HepG2 (cell line): ENCODE measurements at regions not wholly inside any gene's neighbourhood (a gene's known extent, or its start where the extent isn't known, plus 50 kb on each side); places are given as distances from the start of the nearest gene placed in this dataset.

Experiments
- ATF1 ChIP-seq: IDR thresholded peaks from 2 replicates; pipeline ENCODE4 v1.6.1; 2016; ENCODE audit warnings: mild to moderate bottlenecking, control low read depth
- HOXA3 ChIP-seq: sonication (generic); formaldehyde crosslinking; IDR thresholded peaks from 2 replicates; pipeline ENCODE4 v1.5.0; 2020; ENCODE audit warnings: missing genetic modification reagents
- MAFG ChIP-seq: sonication (generic); formaldehyde crosslinking; IDR thresholded peaks from 2 replicates; pipeline ENCODE4 v1.5.1; 2020; ENCODE audit warnings: mild to moderate bottlenecking, missing genetic modification reagents
- MATR3 ChIP-seq: sonication (generic); formaldehyde crosslinking; IDR thresholded peaks from 2 replicates; pipeline ENCODE4 v1.4.0; 2020; ENCODE audit warnings: missing genetic modification reagents
- MYC ChIP-seq: sonication (generic); formaldehyde crosslinking; IDR thresholded peaks from 2 replicates; pipeline ENCODE4 v1.9.0; 2021; ENCODE audit warnings: missing genetic modification reagents, borderline replicate concordance
- RELA ChIP-seq: sonication (generic); formaldehyde crosslinking; IDR thresholded peaks from 2 replicates; pipeline ENCODE4 v1.4.0; 2020; ENCODE audit warnings: missing genetic modification reagents
- YY1 ChIP-seq: IDR thresholded peaks from 2 replicates; pipeline ENCODE4 v1.6.1; 2011; ENCODE audit warnings: low read length, low read depth, moderate library complexity, mild to moderate bottlenecking; ENCODE audit not compliant: insufficient read depth, insufficient replicate concordance
- ZMYM2 ChIP-seq: sonication (generic); formaldehyde crosslinking; IDR thresholded peaks from 2 replicates; pipeline ENCODE4 v1.8.0; 2022; ENCODE audit warnings: mild to moderate bottlenecking, missing genetic modification reagents
- ZNF44 ChIP-seq: sonication (generic); formaldehyde crosslinking; IDR thresholded peaks from 2 replicates; pipeline ENCODE4 v1.5.1; 2020; ENCODE audit warnings: mild to moderate bottlenecking, missing genetic modification reagents
- ZNF766 ChIP-seq: sonication (generic); formaldehyde crosslinking; IDR thresholded peaks from 2 replicates; pipeline ENCODE4 v1.5.0; 2020; ENCODE audit warnings: missing genetic modification reagents, borderline replicate concordance
- ZSCAN22 ChIP-seq: sonication (generic); formaldehyde crosslinking; IDR thresholded peaks from 2 replicates; pipeline ENCODE4 v1.4.0; 2020; ENCODE audit warnings: mild to moderate bottlenecking, missing genetic modification reagents
- TF ChIP-seq, protein P1 (sequence below): sonication (generic); formaldehyde crosslinking; IDR thresholded peaks from 2 replicates; pipeline ENCODE4 v1.5.0; 2020; ENCODE audit warnings: missing genetic modification reagents
- TF ChIP-seq, protein P2 (sequence below): sonication (generic); formaldehyde crosslinking; conservative IDR thresholded peaks from 2 replicates; pipeline ENCODE4 v1.4.0; 2020; ENCODE audit warnings: missing genetic modification reagents
- TF ChIP-seq, protein P3 (sequence below): sonication (generic); formaldehyde crosslinking; IDR thresholded peaks from 2 replicates; pipeline ENCODE4 v1.4.0; 2020; ENCODE audit warnings: missing genetic modification reagents
- TF ChIP-seq, protein P4 (sequence below): sonication (generic); formaldehyde crosslinking; IDR thresholded peaks from 2 replicates; pipeline ENCODE4 v1.5.1; 2020; ENCODE audit warnings: mild to moderate bottlenecking, missing genetic modification reagents
- TF ChIP-seq, protein P5 (sequence below): IDR thresholded peaks from 2 replicates; pipeline ENCODE4 v1.6.1; 2016; ENCODE audit warnings: missing compliant biosample characterization, missing genetic modification reagents, borderline replicate concordance

DNA sequence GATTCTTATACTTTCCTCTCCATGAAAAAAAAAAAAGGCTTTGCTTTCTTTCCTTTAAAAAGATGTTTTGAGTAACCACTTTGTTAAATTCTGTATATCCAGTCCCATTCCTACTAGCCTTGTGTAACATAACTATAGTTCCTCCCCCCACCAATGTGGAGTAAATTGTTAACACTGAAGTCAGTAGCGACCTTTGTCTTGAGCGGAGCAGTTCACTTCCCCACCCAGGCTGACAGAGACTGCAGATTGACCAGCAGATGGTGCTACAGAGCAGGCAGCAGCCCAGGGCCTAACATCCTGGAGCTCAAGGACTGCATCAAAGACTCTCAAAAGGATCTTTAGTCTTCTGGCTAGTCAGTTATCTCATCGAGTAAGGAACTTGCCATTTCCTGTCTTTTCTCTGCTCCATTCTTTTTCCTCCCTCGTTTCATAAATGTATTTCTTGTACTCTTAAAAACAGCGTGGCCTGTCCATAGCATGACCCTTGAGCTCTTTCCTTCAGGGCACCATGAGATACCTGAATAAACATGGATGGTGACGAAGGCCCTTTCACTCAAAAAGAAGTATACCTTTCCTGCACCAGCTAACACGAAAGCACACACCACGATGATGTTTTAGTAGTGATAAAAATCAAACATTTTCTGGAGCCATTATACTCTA is 503.5 kb upstream of the PKN2 start (continued):
- TF ChIP-seq, protein P1, sequence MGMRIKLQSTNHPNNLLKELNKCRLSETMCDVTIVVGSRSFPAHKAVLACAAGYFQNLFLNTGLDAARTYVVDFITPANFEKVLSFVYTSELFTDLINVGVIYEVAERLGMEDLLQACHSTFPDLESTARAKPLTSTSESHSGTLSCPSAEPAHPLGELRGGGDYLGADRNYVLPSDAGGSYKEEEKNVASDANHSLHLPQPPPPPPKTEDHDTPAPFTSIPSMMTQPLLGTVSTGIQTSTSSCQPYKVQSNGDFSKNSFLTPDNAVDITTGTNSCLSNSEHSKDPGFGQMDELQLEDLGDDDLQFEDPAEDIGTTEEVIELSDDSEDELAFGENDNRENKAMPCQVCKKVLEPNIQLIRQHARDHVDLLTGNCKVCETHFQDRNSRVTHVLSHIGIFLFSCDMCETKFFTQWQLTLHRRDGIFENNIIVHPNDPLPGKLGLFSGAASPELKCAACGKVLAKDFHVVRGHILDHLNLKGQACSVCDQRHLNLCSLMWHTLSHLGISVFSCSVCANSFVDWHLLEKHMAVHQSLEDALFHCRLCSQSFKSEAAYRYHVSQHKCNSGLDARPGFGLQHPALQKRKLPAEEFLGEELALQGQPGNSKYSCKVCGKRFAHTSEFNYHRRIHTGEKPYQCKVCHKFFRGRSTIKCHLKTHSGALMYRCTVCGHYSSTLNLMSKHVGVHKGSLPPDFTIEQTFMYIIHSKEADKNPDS (CRISPR knock-in tag), result no peak
- TF ChIP-seq ATF1 (CRISPR knock-in tag), result no peak
- TF ChIP-seq, protein P2, sequence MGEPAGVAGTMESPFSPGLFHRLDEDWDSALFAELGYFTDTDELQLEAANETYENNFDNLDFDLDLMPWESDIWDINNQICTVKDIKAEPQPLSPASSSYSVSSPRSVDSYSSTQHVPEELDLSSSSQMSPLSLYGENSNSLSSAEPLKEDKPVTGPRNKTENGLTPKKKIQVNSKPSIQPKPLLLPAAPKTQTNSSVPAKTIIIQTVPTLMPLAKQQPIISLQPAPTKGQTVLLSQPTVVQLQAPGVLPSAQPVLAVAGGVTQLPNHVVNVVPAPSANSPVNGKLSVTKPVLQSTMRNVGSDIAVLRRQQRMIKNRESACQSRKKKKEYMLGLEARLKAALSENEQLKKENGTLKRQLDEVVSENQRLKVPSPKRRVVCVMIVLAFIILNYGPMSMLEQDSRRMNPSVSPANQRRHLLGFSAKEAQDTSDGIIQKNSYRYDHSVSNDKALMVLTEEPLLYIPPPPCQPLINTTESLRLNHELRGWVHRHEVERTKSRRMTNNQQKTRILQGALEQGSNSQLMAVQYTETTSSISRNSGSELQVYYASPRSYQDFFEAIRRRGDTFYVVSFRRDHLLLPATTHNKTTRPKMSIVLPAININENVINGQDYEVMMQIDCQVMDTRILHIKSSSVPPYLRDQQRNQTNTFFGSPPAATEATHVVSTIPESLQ, result 0 out of 2 replicates have a peak, but pooled peaks have one; percentile 25
- TF ChIP-seq MYC, result peak; percentile 40; the same call in 1 of the 2 replicates
- TF ChIP-seq, protein P3, sequence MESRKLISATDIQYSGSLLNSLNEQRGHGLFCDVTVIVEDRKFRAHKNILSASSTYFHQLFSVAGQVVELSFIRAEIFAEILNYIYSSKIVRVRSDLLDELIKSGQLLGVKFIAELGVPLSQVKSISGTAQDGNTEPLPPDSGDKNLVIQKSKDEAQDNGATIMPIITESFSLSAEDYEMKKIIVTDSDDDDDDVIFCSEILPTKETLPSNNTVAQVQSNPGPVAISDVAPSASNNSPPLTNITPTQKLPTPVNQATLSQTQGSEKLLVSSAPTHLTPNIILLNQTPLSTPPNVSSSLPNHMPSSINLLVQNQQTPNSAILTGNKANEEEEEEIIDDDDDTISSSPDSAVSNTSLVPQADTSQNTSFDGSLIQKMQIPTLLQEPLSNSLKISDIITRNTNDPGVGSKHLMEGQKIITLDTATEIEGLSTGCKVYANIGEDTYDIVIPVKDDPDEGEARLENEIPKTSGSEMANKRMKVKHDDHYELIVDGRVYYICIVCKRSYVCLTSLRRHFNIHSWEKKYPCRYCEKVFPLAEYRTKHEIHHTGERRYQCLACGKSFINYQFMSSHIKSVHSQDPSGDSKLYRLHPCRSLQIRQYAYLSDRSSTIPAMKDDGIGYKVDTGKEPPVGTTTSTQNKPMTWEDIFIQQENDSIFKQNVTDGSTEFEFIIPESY (CRISPR knock-in tag), result peak; percentile 79
- TF ChIP-seq, protein P4, sequence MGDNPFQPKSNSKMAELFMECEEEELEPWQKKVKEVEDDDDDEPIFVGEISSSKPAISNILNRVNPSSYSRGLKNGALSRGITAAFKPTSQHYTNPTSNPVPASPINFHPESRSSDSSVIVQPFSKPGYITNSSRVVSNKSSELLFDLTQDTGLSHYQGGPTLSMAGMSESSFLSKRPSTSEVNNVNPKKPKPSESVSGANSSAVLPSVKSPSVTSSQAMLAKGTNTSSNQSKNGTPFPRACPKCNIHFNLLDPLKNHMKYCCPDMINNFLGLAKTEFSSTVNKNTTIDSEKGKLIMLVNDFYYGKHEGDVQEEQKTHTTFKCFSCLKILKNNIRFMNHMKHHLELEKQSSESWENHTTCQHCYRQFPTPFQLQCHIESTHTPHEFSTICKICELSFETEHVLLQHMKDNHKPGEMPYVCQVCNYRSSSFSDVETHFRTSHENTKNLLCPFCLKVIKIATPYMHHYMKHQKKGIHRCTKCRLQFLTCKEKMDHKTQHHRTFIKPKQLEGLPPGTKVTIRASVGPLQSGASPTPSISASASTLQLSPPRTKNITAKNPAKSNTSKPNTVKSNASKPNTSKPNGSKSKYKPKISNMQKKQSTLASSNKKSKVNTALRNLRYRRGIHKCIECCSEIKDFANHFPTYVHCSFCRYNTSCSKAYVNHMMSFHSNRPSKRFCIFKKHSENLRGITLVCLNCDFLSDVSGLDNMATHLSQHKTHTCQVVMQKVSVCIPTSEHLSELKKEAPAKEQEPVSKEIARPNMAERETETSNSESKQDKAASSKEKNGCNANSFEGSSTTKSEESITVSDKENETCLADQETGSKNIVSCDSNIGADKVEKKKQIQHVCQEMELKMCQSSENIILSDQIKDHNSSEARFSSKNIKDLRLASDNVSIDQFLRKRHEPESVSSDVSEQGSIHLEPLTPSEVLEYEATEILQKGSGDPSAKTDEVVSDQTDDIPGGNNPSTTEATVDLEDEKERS (CRISPR knock-in tag), result no peak
- no peak for TF ChIP-seq RELA (CRISPR knock-in tag)
- no peak for TF ChIP-seq MATR3
- no peak for TF ChIP-seq ZMYM2 (CRISPR knock-in tag)
- no peak for TF ChIP-seq ZSCAN22
- TF ChIP-seq YY1, result peak; percentile 50
- no peak for TF ChIP-seq ZNF44 (CRISPR knock-in tag)
- TF ChIP-seq ZNF766 (CRISPR knock-in tag), result no peak
- peak; percentile 67; the same call in 1 of the 2 replicates for TF ChIP-seq HOXA3 (CRISPR knock-in tag)
- TF ChIP-seq, protein P5, sequence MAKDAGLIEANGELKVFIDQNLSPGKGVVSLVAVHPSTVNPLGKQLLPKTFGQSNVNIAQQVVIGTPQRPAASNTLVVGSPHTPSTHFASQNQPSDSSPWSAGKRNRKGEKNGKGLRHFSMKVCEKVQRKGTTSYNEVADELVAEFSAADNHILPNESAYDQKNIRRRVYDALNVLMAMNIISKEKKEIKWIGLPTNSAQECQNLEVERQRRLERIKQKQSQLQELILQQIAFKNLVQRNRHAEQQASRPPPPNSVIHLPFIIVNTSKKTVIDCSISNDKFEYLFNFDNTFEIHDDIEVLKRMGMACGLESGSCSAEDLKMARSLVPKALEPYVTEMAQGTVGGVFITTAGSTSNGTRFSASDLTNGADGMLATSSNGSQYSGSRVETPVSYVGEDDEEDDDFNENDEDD (CRISPR knock-in tag), result no peak
- TF ChIP-seq MAFG (CRISPR knock-in tag), result no peak
